ENCODE measurements at regions not wholly inside any gene's neighbourhood (a gene's known extent, or its start where the extent isn't known, plus 50 kb on each side); places are given as distances from the start of the nearest gene placed in this dataset.

DNA sequence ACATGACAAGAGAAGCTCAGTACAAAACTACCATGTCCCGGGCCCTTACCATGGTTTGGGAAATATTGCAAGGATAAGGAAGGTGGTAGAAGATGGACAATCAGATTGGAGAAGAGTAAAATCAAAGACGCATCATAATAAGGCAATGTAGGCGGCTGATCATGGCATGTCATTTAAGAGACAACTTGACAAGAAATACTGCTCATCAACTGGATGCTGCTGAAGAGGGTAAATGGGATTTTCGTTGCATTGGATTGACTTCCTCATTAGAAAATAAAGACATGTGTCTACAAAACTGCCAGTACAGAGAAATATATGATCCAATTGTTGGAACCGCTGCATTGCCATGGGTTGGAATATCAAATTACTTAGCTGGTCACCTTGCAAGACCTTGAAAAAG is 238.3 kb upstream of the NCKAP5 start:
- Mint-ChIP-seq H3K9me3 (peaks cover 23 to 27% of the 10 kb centered on the region in 2 donors), H3K36me3 (peaks cover 0 to 15% of the 10 kb centered on the region in 2 donors), H3K27ac (no peak overlapping the region)
- DNase-seq (ENCODE audit: low spot score in 2 of 2), result no peak
- ATAC-seq, result no peak

DNA sequence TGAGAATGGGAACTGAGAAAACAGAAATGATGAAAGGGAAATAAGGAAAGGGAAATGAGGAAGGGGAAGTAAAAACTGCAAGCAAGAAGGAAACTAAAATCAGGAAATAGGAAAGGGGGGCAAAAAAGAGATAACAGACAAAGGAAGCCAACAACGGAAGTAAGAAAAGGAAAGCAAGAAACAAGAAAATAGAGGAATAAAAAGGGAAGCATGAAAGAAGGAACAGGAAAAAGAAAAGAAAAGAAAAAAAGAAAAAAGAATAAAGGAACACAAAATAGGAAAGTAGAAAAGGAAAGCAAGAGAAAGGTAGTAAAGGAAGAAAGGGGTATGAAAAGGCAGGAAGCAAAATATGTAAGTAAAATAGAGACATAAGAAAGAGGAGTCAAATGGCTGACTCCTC is 241.2 kb upstream of the NCKAP5 start:
- ATAC-seq (no peak), DNase-seq (ENCODE audit: low spot score in 2 of 2) (no peak)
- Mint-ChIP-seq H3K27ac (no peak overlapping the region), H3K9me3 (peaks cover 25 to 36% of the 10 kb centered on the region in 2 donors), H3K36me3 (peaks cover 0 to 15% of the 10 kb centered on the region in 2 donors)

DNA sequence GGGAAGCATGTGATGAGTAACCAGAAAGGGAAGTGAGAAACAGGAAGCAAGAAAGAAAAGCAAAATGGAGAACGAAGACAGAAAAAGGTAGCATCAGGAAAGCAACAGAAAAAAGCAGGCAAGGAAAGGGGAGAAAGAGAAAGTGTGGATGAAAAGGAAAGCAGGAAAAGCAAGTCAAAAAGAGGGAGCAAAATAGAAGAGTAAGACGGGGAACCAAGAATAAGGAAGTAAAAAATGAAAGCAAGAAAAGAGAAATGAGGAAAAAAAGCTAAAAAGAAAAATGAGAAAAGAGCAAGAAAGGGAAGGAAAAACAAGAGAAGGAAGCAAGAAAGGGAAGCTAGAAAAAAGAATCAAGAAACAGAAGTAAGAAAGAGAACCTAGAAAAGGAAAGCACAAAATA is 242.3 kb upstream of the NCKAP5 start:
- H3K9me3 Mint-ChIP-seq, result peaks cover 25 to 39% of the 10 kb centered on the region in 2 donors
- H3K36me3 Mint-ChIP-seq, result peaks cover 0 to 15% of the 10 kb centered on the region in 2 donors
- no peak overlapping the region for H3K27ac Mint-ChIP-seq
- DNase-seq (ENCODE audit: low spot score in 2 of 2) (no peak), ATAC-seq (no peak)

DNA sequence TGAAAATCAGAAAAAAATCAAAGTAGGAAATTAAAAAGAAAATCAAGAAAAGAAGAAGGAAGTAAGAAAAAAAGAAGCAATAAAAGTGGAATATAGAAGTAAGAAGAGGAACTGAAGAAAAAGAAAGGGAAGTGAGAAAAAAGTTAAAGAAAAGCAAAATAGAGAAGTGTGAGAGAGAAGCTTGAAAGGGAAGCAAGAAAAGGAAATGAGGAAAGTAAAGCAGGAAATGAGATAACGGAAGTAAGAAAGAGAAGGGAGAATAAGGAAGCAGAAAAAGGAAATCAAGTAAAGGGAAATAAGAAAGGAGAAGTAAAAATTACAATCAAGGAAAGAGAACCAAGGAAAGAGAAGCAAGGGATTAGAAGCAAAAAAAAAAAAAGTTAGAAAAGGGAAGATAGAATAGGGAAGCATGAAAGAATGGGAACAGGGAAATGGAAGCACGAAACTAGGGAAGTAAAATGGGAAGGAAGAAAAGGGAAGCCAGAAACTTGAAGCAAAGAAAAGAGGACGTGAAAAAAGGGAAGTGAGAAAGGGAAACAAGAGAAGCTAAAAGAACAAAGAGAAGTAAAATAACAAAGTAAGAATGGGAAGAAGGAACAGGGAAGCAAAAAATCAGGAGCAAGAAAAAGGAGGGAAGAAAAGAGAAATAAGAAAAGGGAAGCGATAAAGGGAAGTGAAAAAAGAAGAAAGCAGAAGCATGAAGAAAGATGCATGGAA is 243.3 kb upstream of the NCKAP5 start:
- no peak for ATAC-seq
- no peak for DNase-seq (ENCODE audit: low spot score in 2 of 2)
- Mint-ChIP-seq H3K27ac (no peak overlapping the region), H3K36me3 (peaks cover 0 to 15% of the 10 kb centered on the region in 2 donors), H3K9me3 (peaks cover 25 to 39% of the 10 kb centered on the region in 2 donors)

DNA sequence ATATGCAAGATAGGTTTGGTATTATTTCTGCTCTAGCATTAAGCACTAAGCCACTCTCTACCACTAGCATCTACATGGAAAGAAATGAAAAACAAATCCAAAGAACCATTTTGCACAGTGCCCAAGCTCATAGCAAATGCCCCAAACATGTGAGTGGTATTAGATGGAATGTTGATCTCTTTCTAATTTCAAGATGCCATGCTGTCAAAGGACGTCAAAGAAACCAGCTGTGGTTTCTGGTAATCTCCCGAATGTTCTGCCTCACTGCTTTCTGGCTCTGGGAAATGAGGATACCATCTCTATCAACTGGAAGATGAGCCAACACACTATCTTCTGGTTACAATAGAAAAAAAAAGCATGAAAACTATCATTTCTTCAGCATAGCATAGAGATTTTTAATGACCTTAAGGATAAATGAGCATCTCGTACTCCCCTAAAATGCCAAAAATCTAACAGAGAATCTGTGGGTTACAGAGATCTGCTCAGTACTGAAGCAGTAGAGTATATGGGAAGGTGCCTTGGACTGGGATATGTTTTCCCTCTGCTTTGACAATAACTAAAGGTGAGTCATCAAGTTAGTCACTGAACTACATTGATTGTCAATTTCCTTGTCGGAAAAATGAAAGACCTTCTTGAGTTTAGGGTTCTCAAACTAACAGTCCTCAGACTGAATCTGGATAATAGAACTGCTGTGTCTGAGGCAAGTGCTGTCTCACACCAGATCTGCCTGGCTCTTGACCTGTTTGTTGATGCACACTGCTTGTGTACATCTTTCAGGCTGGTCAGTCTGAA is 244.8 kb upstream of the NCKAP5 start:
- Mint-ChIP-seq H3K9me3 (peaks cover 25 to 39% of the 10 kb centered on the region in 2 donors), H3K36me3 (peaks cover 0 to 15% of the 10 kb centered on the region in 2 donors), H3K27ac (no peak overlapping the region)
- DNase-seq (ENCODE audit: low spot score in 2 of 2) (no peak), ATAC-seq (no peak)

DNA sequence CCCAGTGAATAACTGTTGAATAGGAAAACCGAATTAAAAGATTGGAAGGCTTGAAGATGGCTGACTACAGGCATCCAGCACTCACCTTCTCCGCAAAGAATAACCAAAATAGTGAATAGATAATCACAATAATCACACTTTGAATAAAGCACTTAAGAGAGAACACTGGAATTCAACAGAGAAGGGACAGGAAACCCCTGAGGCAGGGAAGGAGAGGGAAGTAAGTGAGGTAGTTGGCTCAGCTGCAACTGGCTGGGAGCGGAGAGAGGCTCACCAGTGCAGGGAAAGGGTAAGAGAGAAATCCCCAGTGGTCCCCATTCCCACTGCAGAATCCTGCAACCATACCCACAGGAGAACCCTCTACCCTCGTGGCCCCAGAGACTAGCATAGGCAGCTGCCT is 246.6 kb upstream of the NCKAP5 start:
- DNase-seq (ENCODE audit: low spot score in 2 of 2) (no peak), ATAC-seq (no peak)
- H3K9me3 Mint-ChIP-seq, result peaks cover 15 to 25% of the 10 kb centered on the region in 2 donors
- H3K27ac Mint-ChIP-seq, result no peak overlapping the region
- peaks cover 0 to 9% of the 10 kb centered on the region in 2 donors for H3K36me3 Mint-ChIP-seq

DNA sequence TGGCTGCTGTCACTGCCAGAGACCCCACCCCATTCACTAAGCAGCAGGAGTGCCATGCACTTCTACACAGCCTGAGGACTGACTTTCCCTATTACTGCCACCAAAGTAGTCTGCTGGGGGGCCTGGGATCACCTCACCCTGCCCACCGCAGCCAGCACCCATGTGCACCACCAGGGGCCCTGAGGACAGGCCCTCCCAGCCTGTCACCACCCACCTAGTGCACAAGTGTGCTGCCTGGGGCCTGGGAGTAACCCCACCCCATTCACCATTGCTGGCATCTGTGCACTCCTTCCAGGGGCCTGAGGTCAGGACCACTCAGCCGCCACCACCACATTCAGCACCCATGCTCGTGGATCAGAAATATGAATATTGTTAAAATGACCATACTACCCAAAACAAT is 247.8 kb upstream of the NCKAP5 start:
- Mint-ChIP-seq H3K27ac (no peak overlapping the region), H3K9me3 (peaks cover 8 to 17% of the 10 kb centered on the region in 2 donors), H3K36me3 (peaks cover 0 to 1% of the 10 kb centered on the region in 2 donors)
- DNase-seq (ENCODE audit: low spot score in 2 of 2) (no peak), ATAC-seq (no peak)

DNA sequence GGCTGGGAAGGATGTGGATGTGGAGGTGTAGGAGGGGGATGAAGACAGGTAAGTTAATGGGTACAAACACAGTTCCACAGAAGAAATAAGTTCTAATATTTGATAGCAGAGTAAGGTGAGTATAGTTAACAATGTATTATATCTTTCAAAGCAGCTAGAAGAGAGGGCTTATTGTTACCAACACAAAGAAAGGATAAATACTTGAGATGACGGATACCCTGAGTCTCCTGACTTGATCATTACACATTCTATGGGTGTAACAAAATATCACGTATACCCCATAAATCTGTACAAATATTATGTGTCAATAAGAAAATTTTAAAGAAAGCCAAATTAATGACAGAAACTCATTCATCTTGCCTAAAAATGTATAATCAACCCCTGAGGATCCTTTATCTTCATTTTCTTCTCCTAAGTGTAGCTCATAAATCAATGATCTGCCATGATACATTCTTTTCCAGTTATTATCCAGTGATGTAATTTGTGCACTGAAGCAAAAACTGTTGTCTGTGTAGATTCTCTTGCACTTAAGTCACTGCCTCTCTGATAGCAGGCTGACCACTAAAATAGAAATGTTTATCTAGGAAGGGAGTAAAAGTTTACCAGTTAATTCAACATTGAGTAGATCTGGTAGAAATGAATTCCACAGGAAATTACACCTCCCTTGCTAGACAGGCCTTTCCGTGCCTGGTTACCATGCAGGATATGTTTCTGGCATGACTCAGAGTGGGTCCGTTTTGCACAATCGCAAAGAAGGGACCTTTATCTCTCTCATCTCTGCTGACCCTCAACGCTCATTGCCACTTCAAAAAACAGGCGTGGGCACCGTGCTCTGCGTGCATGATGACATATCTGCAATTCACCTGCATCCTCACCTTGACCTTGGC is 249.7 kb upstream of the NCKAP5 start:
- DNase-seq (ENCODE audit: low spot score in 2 of 2) (no peak), ATAC-seq (no peak)
- H3K27ac Mint-ChIP-seq, result no peak overlapping the region
- H3K36me3 Mint-ChIP-seq, result no peaks in the 10 kb centered on the region
- H3K9me3 Mint-ChIP-seq, result peaks cover 0 to 6% of the 10 kb centered on the region in 2 donors

DNA sequence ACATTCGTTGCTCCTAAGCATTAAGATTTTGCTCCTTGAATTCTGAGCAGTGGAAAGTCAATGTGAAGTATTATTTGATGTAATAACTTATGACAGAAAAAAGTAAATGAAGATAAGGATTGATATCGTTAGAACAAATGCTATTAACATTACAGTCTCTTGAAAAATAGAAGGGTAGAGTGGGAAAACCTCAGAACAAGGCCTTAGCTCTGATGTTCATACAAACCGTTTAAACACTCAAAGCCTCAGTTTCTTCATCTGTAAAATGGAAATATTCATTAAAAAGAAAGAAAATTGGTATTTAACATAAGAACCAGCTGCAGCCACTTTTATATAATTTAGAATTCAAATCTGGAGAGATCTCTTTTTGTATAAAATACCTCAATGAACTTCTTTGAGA is 250.4 kb upstream of the NCKAP5 start:
- Mint-ChIP-seq H3K27ac (no peak overlapping the region), H3K36me3 (no peaks in the 10 kb centered on the region), H3K9me3 (peaks cover 0 to 5% of the 10 kb centered on the region in 2 donors)
- ATAC-seq, result no peak
- DNase-seq (ENCODE audit: low spot score in 2 of 2), result no peak

DNA sequence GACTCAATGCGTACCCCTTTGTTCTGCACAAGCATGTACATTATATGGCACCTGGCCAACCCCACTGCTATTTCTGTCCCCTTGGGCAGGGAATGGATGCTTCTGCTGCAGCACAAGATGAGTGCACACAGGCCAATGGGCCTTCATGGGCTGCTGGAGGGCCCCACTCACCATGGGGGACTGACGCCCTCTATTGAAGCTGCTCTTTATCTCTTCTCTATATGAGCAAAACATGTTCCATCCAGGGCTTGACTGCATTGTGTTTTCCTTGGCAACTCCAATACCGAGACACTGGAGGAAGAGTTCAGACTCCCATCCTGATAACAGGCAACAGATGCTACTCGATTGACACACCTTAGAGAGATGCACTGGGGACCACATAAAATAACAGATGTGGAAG is 251.6 kb upstream of the NCKAP5 start:
- ATAC-seq, result no peak
- DNase-seq (ENCODE audit: low spot score in 2 of 2), result no peak
- Mint-ChIP-seq H3K27ac (no peak overlapping the region), H3K9me3 (no peaks in the 10 kb centered on the region), H3K36me3 (no peaks in the 10 kb centered on the region)

DNA sequence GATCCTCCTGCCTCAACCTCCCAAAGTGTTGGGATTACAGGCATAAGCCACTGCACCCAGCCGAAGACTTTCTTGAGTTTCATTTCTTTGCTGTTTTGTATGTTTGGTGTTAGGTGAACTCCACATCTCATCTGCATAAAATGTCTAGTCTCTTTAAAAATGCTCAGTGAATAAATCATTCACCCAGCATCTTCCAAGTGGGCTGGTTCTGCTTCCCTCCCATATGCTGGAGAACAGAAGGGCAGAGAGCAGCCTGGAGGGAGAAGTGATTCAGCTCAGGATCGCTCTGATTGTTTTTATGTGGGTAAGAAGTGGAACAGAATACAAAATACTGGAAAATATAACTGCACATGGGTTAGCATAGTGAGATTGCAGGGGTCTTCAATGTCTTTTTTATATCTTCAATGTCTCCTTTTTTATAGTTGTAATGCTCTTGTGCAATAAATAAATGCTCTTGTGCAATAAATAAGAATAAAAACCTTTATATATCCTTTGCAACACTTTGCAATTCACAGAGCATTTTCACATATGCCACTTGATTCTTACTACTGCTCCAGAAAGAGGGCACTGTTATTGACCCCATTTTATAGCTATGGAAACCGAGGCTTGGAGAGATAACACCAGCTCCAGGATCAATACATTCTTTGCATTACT is 253.0 kb upstream of the NCKAP5 start:
- Mint-ChIP-seq H3K9me3 (no peaks in the 10 kb centered on the region), H3K36me3 (no peaks in the 10 kb centered on the region), H3K27ac (no peak overlapping the region)
- ATAC-seq, result no peak
- DNase-seq (ENCODE audit: low spot score in 2 of 2), result no peak

DNA sequence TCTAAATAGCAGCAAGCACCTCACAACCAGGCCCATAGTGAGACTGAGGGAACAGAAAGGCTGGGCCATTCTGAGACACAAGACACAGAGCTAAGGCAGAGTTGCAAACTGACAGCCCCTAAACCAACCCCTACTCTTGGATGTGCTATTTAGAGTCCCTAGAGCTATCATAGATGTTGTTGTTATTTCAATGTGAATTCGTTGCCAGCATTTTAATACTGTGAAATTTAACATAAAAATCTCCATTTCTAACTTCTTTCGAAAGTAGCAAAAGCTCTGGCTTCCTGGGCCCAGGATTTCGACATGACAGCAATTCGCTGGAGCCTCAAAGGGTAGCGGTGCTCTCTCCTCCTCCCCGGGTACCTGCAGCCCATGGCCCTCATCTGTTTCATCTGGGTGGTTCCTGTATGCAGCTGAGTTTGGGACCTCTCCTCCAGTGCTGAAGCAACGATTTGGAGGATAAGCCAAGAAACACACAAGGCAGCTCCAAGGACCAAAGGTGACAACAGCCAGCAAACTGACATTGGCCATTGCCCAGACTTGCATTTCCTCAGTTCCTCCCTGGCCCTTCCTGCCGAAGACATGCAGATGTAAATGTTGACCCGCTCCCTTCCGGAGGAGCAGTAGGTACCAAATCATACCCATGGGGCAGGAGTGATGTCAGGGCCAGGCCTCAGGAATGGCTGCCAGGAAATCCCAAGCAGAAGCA is 254.4 kb upstream of the NCKAP5 start:
- Mint-ChIP-seq H3K9me3 (no peaks in the 10 kb centered on the region), H3K27ac (no peak overlapping the region), H3K36me3 (no peaks in the 10 kb centered on the region)
- ATAC-seq (no peak), DNase-seq (ENCODE audit: low spot score in 2 of 2) (no peak)

DNA sequence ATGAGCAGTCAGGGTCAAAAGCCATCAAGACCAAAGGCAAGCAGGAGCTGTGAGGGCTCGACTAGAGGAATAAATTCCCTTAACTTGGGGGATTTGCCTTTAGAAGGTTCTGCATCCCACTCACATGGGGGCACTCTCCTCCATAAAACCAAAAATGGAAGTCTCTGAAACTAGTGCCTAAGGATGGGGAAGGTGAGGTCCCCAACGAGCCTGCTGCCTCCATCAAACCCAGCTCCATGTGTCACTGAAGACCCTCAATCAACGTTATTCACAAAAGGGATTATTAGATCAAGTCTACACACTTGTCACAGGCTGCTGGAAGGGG is 254.9 kb upstream of the NCKAP5 start:
- DNase-seq (ENCODE audit: low spot score in 2 of 2) (no peak), ATAC-seq (no peak)
- H3K36me3 Mint-ChIP-seq, result no peaks in the 10 kb centered on the region
- H3K9me3 Mint-ChIP-seq, result no peaks in the 10 kb centered on the region
- H3K27ac Mint-ChIP-seq, result no peak overlapping the region

DNA sequence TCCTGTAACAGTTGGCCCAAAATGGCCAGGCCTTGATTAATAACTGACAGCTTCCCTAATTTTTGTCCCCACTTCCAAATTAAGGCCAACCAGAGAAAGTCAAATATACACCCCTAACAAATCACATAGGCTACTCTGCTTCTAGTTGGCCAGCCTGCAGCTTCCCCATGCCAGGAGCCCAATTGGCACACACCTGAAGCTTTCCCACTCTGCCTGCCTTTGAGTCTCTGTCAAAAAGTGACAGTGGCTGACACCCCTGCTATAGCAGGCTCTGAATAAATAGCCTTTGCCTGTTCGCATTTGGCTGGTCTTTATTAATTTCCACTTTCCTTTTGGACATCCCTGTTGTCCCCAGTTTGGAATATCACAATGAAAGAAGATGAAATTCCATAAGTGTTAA is 256.6 kb upstream of the NCKAP5 start:
- Mint-ChIP-seq H3K9me3 (no peaks in the 10 kb centered on the region), H3K36me3 (no peaks in the 10 kb centered on the region), H3K27ac (no peak overlapping the region)
- ATAC-seq, result no peak
- no peak for DNase-seq (ENCODE audit: low spot score in 2 of 2)

DNA sequence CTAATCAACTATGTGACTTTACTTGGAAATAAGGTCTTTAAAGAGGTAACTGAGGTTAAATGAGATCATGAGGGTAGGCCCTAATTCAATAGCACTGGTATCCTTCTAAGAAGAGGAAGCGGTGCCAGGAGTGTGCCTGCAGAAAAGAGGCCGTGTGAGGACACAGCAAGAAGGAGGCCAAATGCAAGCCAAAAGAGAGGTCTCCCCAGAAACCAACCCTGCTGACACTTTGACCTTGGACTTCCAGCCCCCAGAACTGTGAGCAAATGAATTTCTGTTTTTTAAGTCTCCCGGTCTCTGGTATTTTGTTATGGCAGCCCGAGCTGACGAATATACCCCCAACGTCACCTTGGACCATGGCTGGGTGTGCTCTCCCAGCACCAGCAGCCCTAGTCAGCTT is 257.5 kb upstream of the NCKAP5 start:
- ATAC-seq, result no peak
- H3K36me3 Mint-ChIP-seq, result no peaks in the 10 kb centered on the region

DNA sequence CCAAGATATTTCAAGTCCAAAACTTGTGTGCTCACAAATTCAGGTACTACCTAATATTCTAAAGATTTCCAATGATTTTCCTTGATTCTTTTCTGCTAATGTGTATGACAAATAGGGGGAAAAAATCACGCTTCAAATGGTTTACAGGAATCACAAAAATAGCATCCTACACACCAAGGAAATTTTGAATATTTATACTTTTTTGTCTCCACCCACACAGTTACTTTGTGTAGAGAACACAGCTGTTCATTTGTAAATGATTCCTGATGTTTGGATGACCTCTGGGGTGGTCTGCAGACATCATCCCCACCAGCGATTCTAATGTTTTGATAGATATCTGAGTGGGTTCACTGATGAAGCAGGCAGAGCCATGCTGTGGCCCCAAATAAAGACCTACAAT is 260.6 kb upstream of the NCKAP5 start:
- Mint-ChIP-seq H3K27ac (no peak overlapping the region), H3K36me3 (no peaks in the 10 kb centered on the region), H3K9me3 (no peaks in the 10 kb centered on the region)
- no peak for DNase-seq (ENCODE audit: low spot score in 2 of 2)
- no peak for ATAC-seq

More for the DNA sequence above, 257.5 kb upstream of the NCKAP5 start:
- Mint-ChIP-seq H3K9me3 (no peaks in the 10 kb centered on the region), H3K27ac (no peak overlapping the region)
- no peak for DNase-seq (ENCODE audit: low spot score in 2 of 2)

Measured in activated naive CD4-positive, alpha-beta T cell treated with anti-CD3 and anti-CD28 coated beads, Interleukin-2, amount 50 U/mL, for 72 hours (primary cell).